Glutamatergic neuron (in vitro differentiated cells): ENCODE measurements at regions not wholly inside any gene's neighbourhood (a gene's known extent, or its start where the extent isn't known, plus 50 kb on each side); places are given as distances from the start of the nearest gene placed in this dataset.

Experiments used
- DNase-seq: peaks from one replicate; pipeline ENCODE4 v3.0.0; 2022
- H3K27ac Mint-ChIP-seq: one replicate; pipeline ENCODE4 v1.8.0; 2020; ENCODE audit warnings: mild to moderate bottlenecking, mixed read lengths, inconsistent platforms; ENCODE audit not compliant: unreplicated experiment
- H3K27me3 Mint-ChIP-seq: one replicate; pipeline ENCODE4 v1.8.0; 2020; ENCODE audit warnings: mild to moderate bottlenecking, moderate library complexity, mixed read lengths, inconsistent platforms; ENCODE audit not compliant: unreplicated experiment
- H3K36me3 Mint-ChIP-seq: one replicate; pipeline ENCODE4 v1.8.0; 2020; ENCODE audit warnings: mild to moderate bottlenecking, mixed read lengths, inconsistent platforms; ENCODE audit not compliant: unreplicated experiment
- H3K4me1 Mint-ChIP-seq: one replicate; pipeline ENCODE4 v1.8.0; 2020; ENCODE audit warnings: mild to moderate bottlenecking, low read depth, mixed read lengths, inconsistent platforms; ENCODE audit not compliant: unreplicated experiment
- H3K4me3 Mint-ChIP-seq: one replicate; pipeline ENCODE4 v1.8.0; 2020; ENCODE audit warnings: mild to moderate bottlenecking, mixed read lengths, inconsistent platforms; ENCODE audit not compliant: unreplicated experiment
- H3K9me3 Mint-ChIP-seq: one replicate; pipeline ENCODE4 v1.8.0; 2020; ENCODE audit warnings: mild to moderate bottlenecking, moderate library complexity, mixed read lengths, inconsistent platforms; ENCODE audit not compliant: unreplicated experiment
- CTCF ChIP-seq: fragments of 200-600 bp; sonication (generic); IDR thresholded peaks from one replicate; pipeline ENCODE4 v1.5.0; 2021; ENCODE audit not compliant: partially characterized antibody, unreplicated experiment

- H3K36me3 Mint-ChIP-seq, result peaks cover 11% of the 10 kb centered on the region
- H3K9me3 Mint-ChIP-seq, result peaks cover 2% of the 10 kb centered on the region
- no peak for DNase-seq
- no peak for TF ChIP-seq CTCF
- H3K4me3 Mint-ChIP-seq, result no peak overlapping the region
- H3K4me1 Mint-ChIP-seq, result no peaks in the 10 kb centered on the region
- no peak overlapping the region for H3K27ac Mint-ChIP-seq
- no peaks in the 10 kb centered on the region for H3K27me3 Mint-ChIP-seq
These were observed 245.8 kb upstream of the GK2 start for GRCh38 chr4:79653871-79654270.

- Mint-ChIP-seq H3K27ac (no peak overlapping the region), H3K27me3 (no peaks in the 10 kb centered on the region)
- no peak for TF ChIP-seq CTCF
These were observed 244.7 kb upstream of the GK2 start for GRCh38 chr4:79652738-79653137.

GRCh38 chr4:79652232-79652631 is 244.2 kb upstream of the GK2 start:
- Mint-ChIP-seq H3K4me1 (peaks cover 3% of the 10 kb centered on the region), H3K4me3 (no peak overlapping the region), H3K27me3 (no peaks in the 10 kb centered on the region), H3K36me3 (peaks cover 1% of the 10 kb centered on the region), H3K9me3 (peaks cover under 1% of the 10 kb centered on the region), H3K27ac (no peak overlapping the region)
- DNase-seq, result no peak
- no peak for TF ChIP-seq CTCF

More at GRCh38 chr4:79652738-79653137, 244.7 kb upstream of the GK2 start:
- peaks cover 6% of the 10 kb centered on the region for H3K36me3 Mint-ChIP-seq
- peaks cover 2% of the 10 kb centered on the region for H3K9me3 Mint-ChIP-seq
- H3K4me3 Mint-ChIP-seq, result no peak overlapping the region
- DNase-seq, result no peak
- H3K4me1 Mint-ChIP-seq, result peaks cover 3% of the 10 kb centered on the region

- TF ChIP-seq CTCF, result no peak
- no peak overlapping the region for H3K4me3 Mint-ChIP-seq
- peaks cover 3% of the 10 kb centered on the region for H3K4me1 Mint-ChIP-seq
- no peak for DNase-seq
- no peak overlapping the region for H3K27ac Mint-ChIP-seq
- H3K27me3 Mint-ChIP-seq, result no peaks in the 10 kb centered on the region
- H3K36me3 Mint-ChIP-seq, result no peaks in the 10 kb centered on the region
- H3K9me3 Mint-ChIP-seq, result no peaks in the 10 kb centered on the region
These were observed 243.4 kb upstream of the GK2 start for GRCh38 chr4:79651456-79651855.

- DNase-seq, result no peak
These were observed 242.9 kb upstream of the GK2 start for GRCh38 chr4:79650794-79651431.

More at GRCh38 chr4:79650794-79651431, 242.9 kb upstream of the GK2 start:
- no peak overlapping the region for H3K4me3 Mint-ChIP-seq
- no peaks in the 10 kb centered on the region for H3K36me3 Mint-ChIP-seq
- H3K27me3 Mint-ChIP-seq, result no peaks in the 10 kb centered on the region
- H3K4me1 Mint-ChIP-seq, result peaks cover 3% of the 10 kb centered on the region
- H3K9me3 Mint-ChIP-seq, result no peaks in the 10 kb centered on the region
- TF ChIP-seq CTCF, result no peak
- no peak overlapping the region for H3K27ac Mint-ChIP-seq
